Astrocyte (in vitro differentiated cells and primary cell): ENCODE measurements at regions not wholly inside any gene's neighbourhood (a gene's known extent, or its start where the extent isn't known, plus 50 kb on each side); places are given as distances from the start of the nearest gene placed in this dataset.

Source experiments
- EZH2 ChIP-seq: IDR thresholded peaks from 2 replicates; pipeline ENCODE4 v1.6.1; 2012; ENCODE audit warnings: mild to moderate bottlenecking, low read length, inconsistent platforms; ENCODE audit not compliant: insufficient read depth
- TF ChIP-seq, protein P1 (sequence below): IDR thresholded peaks from 2 replicates; pipeline ENCODE4 v1.5.1; 2011; ENCODE audit warnings: low read depth, mild to moderate bottlenecking, inconsistent platforms, low read length, moderate library complexity; ENCODE audit not compliant: insufficient read depth

DNA sequence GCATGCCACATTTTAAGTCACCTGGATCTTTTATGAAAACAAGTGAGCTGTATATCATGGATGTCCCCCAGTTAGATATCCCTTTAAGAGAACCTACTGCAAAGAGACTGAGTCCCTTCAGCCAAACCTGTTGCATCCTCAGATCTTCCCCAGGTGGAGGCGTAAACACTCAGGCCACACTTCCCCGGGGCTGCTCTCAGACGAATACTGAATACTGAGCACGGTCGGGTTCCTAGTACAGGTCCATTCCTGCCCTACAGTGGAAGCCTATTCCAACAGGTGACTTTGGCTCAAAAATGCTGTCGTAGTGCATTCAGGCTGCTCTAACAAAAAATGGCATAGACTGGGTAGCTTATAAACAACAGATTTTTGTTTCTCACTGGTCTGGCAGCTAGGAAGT, 320.2 kb upstream of the CLNK start:
- TF ChIP-seq, protein P1, sequence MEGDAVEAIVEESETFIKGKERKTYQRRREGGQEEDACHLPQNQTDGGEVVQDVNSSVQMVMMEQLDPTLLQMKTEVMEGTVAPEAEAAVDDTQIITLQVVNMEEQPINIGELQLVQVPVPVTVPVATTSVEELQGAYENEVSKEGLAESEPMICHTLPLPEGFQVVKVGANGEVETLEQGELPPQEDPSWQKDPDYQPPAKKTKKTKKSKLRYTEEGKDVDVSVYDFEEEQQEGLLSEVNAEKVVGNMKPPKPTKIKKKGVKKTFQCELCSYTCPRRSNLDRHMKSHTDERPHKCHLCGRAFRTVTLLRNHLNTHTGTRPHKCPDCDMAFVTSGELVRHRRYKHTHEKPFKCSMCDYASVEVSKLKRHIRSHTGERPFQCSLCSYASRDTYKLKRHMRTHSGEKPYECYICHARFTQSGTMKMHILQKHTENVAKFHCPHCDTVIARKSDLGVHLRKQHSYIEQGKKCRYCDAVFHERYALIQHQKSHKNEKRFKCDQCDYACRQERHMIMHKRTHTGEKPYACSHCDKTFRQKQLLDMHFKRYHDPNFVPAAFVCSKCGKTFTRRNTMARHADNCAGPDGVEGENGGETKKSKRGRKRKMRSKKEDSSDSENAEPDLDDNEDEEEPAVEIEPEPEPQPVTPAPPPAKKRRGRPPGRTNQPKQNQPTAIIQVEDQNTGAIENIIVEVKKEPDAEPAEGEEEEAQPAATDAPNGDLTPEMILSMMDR, result no peak
- no peak for TF ChIP-seq EZH2
